ENCODE measurements at regions not wholly inside any gene's neighbourhood (a gene's known extent, or its start where the extent isn't known, plus 50 kb on each side); places are given as distances from the start of the nearest gene placed in this dataset.

DNA sequence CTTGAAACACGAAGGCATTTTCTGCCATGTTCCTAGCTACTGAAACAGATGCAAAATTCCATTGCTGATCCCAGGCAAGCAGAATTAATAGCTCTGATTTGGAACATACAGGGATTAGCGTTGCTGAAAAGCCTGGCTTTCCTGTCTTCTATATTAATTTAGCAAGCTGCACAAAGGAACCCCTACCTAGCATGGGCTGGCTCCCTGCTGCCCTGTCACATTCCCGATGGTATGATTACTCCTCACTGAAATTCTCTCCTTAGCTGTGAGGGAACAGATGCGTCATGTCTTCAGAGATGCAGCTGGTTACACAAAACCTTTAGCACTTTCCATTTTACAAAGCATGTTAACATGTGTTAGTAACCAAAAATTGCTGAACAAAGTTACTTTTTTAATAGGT, 878.9 kb downstream of the TYW1 start:
- TF ChIP-seq, protein P1, sequence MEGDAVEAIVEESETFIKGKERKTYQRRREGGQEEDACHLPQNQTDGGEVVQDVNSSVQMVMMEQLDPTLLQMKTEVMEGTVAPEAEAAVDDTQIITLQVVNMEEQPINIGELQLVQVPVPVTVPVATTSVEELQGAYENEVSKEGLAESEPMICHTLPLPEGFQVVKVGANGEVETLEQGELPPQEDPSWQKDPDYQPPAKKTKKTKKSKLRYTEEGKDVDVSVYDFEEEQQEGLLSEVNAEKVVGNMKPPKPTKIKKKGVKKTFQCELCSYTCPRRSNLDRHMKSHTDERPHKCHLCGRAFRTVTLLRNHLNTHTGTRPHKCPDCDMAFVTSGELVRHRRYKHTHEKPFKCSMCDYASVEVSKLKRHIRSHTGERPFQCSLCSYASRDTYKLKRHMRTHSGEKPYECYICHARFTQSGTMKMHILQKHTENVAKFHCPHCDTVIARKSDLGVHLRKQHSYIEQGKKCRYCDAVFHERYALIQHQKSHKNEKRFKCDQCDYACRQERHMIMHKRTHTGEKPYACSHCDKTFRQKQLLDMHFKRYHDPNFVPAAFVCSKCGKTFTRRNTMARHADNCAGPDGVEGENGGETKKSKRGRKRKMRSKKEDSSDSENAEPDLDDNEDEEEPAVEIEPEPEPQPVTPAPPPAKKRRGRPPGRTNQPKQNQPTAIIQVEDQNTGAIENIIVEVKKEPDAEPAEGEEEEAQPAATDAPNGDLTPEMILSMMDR (IDR thresholded peaks at IDR 0.05) = no peak
- no peak for TF ChIP-seq POLR2A (IDR thresholded peaks at IDR 0.05)
